GM21786 (cell line): ENCODE measurements at regions not wholly inside any gene's neighbourhood (a gene's known extent, or its start where the extent isn't known, plus 50 kb on each side); places are given as distances from the start of the nearest gene placed in this dataset.

ENCODE experiments used
- ATAC-seq: cut with Tn5 transposase; IDR thresholded peaks from one replicate; pipeline ENCODE4 v1.9.1; 2021; ENCODE audit not compliant: unreplicated experiment

GRCh38 chr2:129741623-129742022 is 237.8 kb upstream of the RAB6C start:
- ATAC-seq: no peak

- no peak for ATAC-seq
These were observed 236.9 kb upstream of the RAB6C start for GRCh38 chr2:129742415-129743180.

GRCh38 chr2:129744141-129744540 is 235.3 kb upstream of the RAB6C start:
- ATAC-seq: no peak

- no peak for ATAC-seq
These were observed 234.8 kb upstream of the RAB6C start for GRCh38 chr2:129744649-129745048.

- no peak for ATAC-seq
These were observed 231.9 kb upstream of the RAB6C start for GRCh38 chr2:129747500-129748125.

GRCh38 chr2:129748250-129748649 is 231.2 kb upstream of the RAB6C start:
- no peak for ATAC-seq

GRCh38 chr2:129748653-129749052 is 230.8 kb upstream of the RAB6C start:
- no peak for ATAC-seq

- ATAC-seq: no peak
These were observed 228.1 kb upstream of the RAB6C start for GRCh38 chr2:129751409-129751808.

GRCh38 chr2:129752176-129752575 is 227.3 kb upstream of the RAB6C start:
- no peak for ATAC-seq

GRCh38 chr2:129752686-129753085 is 226.8 kb upstream of the RAB6C start:
- ATAC-seq: no peak

- ATAC-seq: no peak
These were observed 226.2 kb upstream of the RAB6C start for GRCh38 chr2:129753261-129753660.

GRCh38 chr2:129754421-129754820 is 225.0 kb upstream of the RAB6C start:
- ATAC-seq: no peak

GRCh38 chr2:129754831-129755230 is 224.6 kb upstream of the RAB6C start:
- ATAC-seq: no peak

GRCh38 chr2:129755786-129756185 is 223.7 kb upstream of the RAB6C start:
- ATAC-seq: no peak

GRCh38 chr2:129756276-129756675 is 223.2 kb upstream of the RAB6C start:
- ATAC-seq: no peak

GRCh38 chr2:129757366-129757914 is 222.0 kb upstream of the RAB6C start:
- no peak for ATAC-seq

GRCh38 chr2:129757915-129758783 is 221.3 kb upstream of the RAB6C start:
- ATAC-seq: no peak

- no peak for ATAC-seq
These were observed 220.5 kb upstream of the RAB6C start for GRCh38 chr2:129758784-129759471.

GRCh38 chr2:129759472-129760010 is 219.9 kb upstream of the RAB6C start:
- no peak for ATAC-seq

GRCh38 chr2:129760669-129761068 is 218.8 kb upstream of the RAB6C start:
- ATAC-seq: no peak
